BLaER1 (cell line): ENCODE measurements at regions not wholly inside any gene's neighbourhood (a gene's known extent, or its start where the extent isn't known, plus 50 kb on each side); places are given as distances from the start of the nearest gene placed in this dataset.

Experiments
- H3K27ac ChIP-seq: shearing (Covaris generic); formaldehyde crosslinking; 2 replicates; pipeline ENCODE4 v1.8.1; 2022
- H3K27me3 ChIP-seq: shearing (Covaris generic); formaldehyde crosslinking; 2 replicates; pipeline ENCODE4 v1.8.1; 2022
- H3K36me3 ChIP-seq: shearing (Covaris generic); formaldehyde crosslinking; 2 replicates; pipeline ENCODE4 v1.8.1; 2022
- H3K4me1 ChIP-seq: shearing (Covaris generic); formaldehyde crosslinking; 2 replicates; pipeline ENCODE4 v1.8.1; 2022
- H3K4me2 ChIP-seq: shearing (Covaris generic); formaldehyde crosslinking; 2 replicates; pipeline ENCODE4 v1.8.1; 2022
- H3K4me3 ChIP-seq: shearing (Covaris generic); formaldehyde crosslinking; 2 replicates; pipeline ENCODE4 v1.8.1; 2022
- H3K9ac ChIP-seq: shearing (Covaris generic); formaldehyde crosslinking; 2 replicates; pipeline ENCODE4 v1.8.1; 2022
- H3K9me3 ChIP-seq: shearing (Covaris generic); formaldehyde crosslinking; 2 replicates; pipeline ENCODE4 v1.8.1; 2022
- H4K20me1 ChIP-seq: shearing (Covaris generic); formaldehyde crosslinking; 2 replicates; pipeline ENCODE4 v1.8.1; 2022
- Cebpa-rat ChIP-seq: shearing (Covaris generic); IDR thresholded peaks from 2 replicates; pipeline ENCODE4 v1.8.1; 2022

GRCh38 chr2:205915130-205915524, 170.8 kb downstream of the INO80D start:
- H3K9me3 ChIP-seq, result peaks cover 39% of the 10 kb centered on the region
- H3K4me1 ChIP-seq, result peaks cover 34% of the 10 kb centered on the region
- no peak overlapping the region for H3K9ac ChIP-seq
- no peak for TF ChIP-seq Cebpa-rat
- no peaks in the 10 kb centered on the region for H3K27me3 ChIP-seq
- no peak overlapping the region for H3K27ac ChIP-seq
- no peaks in the 10 kb centered on the region for H3K36me3 ChIP-seq
- no peaks in the 10 kb centered on the region for H4K20me1 ChIP-seq
- no peak overlapping the region for H3K4me2 ChIP-seq
- H3K4me3 ChIP-seq, result no peak overlapping the region

DNA sequence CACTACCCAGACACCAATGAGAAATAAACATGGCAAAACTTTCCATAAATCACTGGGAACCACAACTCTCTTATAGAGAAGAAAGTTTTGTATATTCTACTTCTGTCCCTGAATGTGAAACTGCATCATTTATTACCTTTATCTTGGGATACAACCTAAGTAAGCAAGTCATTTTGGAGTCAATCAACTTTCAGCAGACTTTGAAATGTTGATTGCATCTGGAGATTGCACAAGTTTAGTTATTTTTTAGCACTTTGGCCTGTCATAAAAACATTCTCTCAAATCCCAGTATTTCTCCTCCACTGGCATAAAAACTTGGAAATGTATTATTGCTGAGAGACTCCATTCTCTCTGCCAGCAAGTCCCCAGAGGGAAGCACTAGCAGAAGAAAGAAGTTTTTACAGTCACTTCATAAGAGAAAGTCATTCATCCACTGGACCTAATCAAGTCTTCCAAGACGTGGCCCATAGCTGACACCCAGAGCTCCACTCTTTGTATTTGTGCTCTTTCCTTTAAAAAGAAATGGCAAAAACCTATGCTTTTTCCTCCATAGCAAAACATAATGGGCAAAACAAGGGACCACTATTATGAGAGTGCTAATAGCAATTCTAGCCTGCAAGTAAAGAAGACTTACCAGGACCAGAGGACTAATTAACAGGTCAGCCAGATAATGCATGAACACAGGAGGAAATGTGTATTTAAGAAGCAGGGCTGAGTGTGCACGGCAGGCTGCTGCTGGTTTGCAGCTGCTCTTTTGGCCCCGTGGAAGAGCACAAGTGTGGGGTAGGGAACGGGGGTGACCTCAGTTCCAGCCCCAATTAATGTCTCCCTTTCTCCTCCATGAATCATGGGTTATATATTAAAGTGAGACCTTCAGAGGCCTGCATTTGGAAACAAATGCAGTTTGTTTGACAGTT, 171.5 kb downstream of the INO80D start:
- Histone ChIP-seq H3K27ac (no peak overlapping the region), H3K4me1 (peaks cover 39% of the 10 kb centered on the region), H4K20me1 (no peaks in the 10 kb centered on the region), H3K36me3 (no peaks in the 10 kb centered on the region), H3K9me3 (peaks cover 33% of the 10 kb centered on the region), H3K9ac (no peak overlapping the region), H3K4me3 (no peak overlapping the region), H3K4me2 (0 out of 2 replicates have a peak overlapping the region, but pooled peaks have one; percentile 32), H3K27me3 (no peaks in the 10 kb centered on the region)
- TF ChIP-seq Cebpa-rat, result no peak

DNA sequence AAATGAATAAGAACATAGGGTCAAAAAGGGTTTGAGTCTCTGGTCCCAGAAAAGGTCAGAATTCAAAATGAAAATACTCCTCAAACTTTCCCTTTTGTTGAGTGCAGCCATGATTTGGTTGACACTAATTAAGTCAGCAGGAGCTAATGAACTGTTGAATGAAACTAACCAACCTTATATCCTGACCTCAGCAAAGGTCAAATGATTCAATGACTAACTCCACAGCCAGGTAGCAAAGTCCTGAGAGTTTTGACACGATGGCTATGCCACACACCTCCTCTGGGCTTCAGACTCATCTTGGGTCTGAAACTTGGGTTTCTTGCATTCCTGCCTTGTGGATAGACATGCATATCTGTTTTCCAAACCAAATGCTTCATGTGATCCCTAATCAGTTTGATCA, 172.3 kb downstream of the INO80D start:
- Histone ChIP-seq H4K20me1 (no peaks in the 10 kb centered on the region), H3K9ac (no peak overlapping the region), H3K27ac (no peak overlapping the region), H3K36me3 (no peaks in the 10 kb centered on the region), H3K27me3 (no peaks in the 10 kb centered on the region), H3K9me3 (peaks cover 25% of the 10 kb centered on the region), H3K4me2 (peak overlapping the region; percentile 32), H3K4me3 (no peak overlapping the region), H3K4me1 (peaks cover 47% of the 10 kb centered on the region)
- no peak for TF ChIP-seq Cebpa-rat

- Histone ChIP-seq H3K4me1 (peaks cover 56% of the 10 kb centered on the region), H3K27me3 (no peaks in the 10 kb centered on the region), H3K27ac (no peak overlapping the region), H3K9me3 (peaks cover 10% of the 10 kb centered on the region; the same call in 1 of the 2 replicates), H3K4me2 (no peak overlapping the region), H3K9ac (no peak overlapping the region), H3K36me3 (no peaks in the 10 kb centered on the region), H4K20me1 (no peaks in the 10 kb centered on the region), H3K4me3 (no peak overlapping the region)
- no peak for TF ChIP-seq Cebpa-rat
Measured at GRCh38 chr2:205911306-205911705, 174.7 kb downstream of the INO80D start.

DNA sequence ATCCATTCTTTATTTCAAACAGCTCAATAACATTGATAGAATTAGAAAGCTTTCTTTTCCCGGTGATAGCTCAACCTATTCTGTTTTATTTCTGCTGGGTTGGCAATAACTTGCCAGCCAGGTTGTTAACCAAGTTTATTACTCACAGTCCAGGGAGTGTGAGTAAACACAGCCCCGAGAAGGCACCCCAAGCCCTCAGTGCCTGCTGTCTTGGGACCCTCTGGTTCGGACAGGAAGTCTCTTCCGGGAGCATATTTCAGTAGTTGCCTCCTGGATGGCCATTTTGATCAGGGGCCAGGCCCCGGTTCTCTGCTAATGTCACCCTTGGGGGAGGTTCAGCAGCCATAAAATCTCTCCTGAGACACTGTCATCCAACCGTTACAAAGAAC, 176.8 kb downstream of the INO80D start:
- Histone ChIP-seq H4K20me1 (no peaks in the 10 kb centered on the region), H3K9ac (peak overlapping the region; percentile 46; the same call in 1 of the 2 replicates), H3K27ac (peak overlapping the region; percentile 57; the same call in 1 of the 2 replicates), H3K27me3 (no peaks in the 10 kb centered on the region), H3K4me2 (peak overlapping the region; percentile 64), H3K9me3 (peaks cover 10% of the 10 kb centered on the region; the same call in 1 of the 2 replicates), H3K4me3 (no peak overlapping the region; the same call in 1 of the 2 replicates), H3K4me1 (peaks cover 71% of the 10 kb centered on the region), H3K36me3 (no peaks in the 10 kb centered on the region)
- TF ChIP-seq Cebpa-rat, result no peak

- Histone ChIP-seq H3K4me2 (peak overlapping the region; percentile 64), H3K9me3 (peaks cover 10% of the 10 kb centered on the region; the same call in 1 of the 2 replicates), H3K27ac (peak overlapping the region; percentile 57; the same call in 1 of the 2 replicates), H4K20me1 (no peaks in the 10 kb centered on the region), H3K9ac (peak overlapping the region; percentile 46; the same call in 1 of the 2 replicates), H3K4me1 (peaks cover 71% of the 10 kb centered on the region), H3K4me3 (no peak overlapping the region; the same call in 1 of the 2 replicates), H3K36me3 (no peaks in the 10 kb centered on the region), H3K27me3 (no peaks in the 10 kb centered on the region)
- TF ChIP-seq Cebpa-rat, result no peak
Measured at GRCh38 chr2:205908212-205909183, 177.5 kb downstream of the INO80D start.

DNA sequence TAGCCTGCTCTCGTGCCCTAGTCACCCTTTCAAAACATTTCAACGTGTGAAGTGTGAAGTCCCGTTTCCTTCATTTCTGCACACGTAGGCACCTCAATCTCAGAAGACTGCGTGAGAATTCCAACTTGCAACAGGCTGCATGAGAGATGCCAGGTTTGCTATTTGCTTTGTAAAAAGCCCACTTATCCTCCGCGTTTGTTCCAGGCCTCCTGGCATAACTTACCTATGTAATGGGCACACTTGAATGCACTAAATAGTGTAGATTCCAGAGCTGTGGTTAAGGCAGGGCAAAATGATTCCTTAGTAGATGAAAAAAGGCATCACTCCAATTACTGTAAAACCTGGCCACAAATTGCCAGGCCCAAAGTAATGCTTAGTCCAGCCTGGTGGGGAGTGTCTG, 179.6 kb downstream of the INO80D start:
- H3K9me3 ChIP-seq, result peaks cover 10% of the 10 kb centered on the region; the same call in 1 of the 2 replicates
- H3K27ac ChIP-seq, result peak overlapping the region; percentile 80
- H4K20me1 ChIP-seq, result no peaks in the 10 kb centered on the region
- H3K36me3 ChIP-seq, result no peaks in the 10 kb centered on the region
- H3K27me3 ChIP-seq, result no peaks in the 10 kb centered on the region
- peaks cover 63% of the 10 kb centered on the region for H3K4me1 ChIP-seq
- H3K9ac ChIP-seq, result no peak overlapping the region
- H3K4me2 ChIP-seq, result peak overlapping the region; percentile 80; the same call in 1 of the 2 replicates
- no peak overlapping the region for H3K4me3 ChIP-seq
- TF ChIP-seq Cebpa-rat, result no peak

DNA sequence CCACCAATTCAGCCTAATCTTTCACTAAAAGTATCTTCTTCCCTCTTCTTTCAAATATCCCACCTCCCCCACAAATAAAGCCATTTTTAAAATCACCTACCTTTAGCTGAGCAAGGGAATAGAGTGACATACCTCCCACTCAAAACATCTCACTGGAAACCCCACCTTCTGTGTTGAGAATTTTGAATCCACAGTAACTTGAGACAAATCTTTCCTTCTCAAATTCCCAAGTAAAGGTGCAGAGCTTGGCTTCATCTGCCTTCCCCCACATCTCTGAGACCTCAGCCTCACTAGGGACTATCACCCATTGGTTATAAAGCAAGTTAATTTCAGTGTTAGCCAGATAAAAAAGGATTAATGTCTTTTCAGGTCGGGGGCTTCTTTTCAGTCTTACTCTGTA, 180.4 kb downstream of the INO80D start:
- Histone ChIP-seq H3K4me1 (peaks cover 63% of the 10 kb centered on the region), H3K27me3 (no peaks in the 10 kb centered on the region), H3K9me3 (peaks cover 8% of the 10 kb centered on the region; the same call in 1 of the 2 replicates), H3K9ac (peak overlapping the region; percentile 57; the same call in 1 of the 2 replicates), H4K20me1 (no peaks in the 10 kb centered on the region), H3K4me2 (peak overlapping the region; percentile 80), H3K36me3 (no peaks in the 10 kb centered on the region), H3K4me3 (peak overlapping the region; percentile 46; the same call in 1 of the 2 replicates), H3K27ac (peak overlapping the region; percentile 80)
- no peak for TF ChIP-seq Cebpa-rat

- H3K4me1 ChIP-seq, result peaks cover 63% of the 10 kb centered on the region
- peak overlapping the region; percentile 57; the same call in 1 of the 2 replicates for H3K9ac ChIP-seq
- H3K9me3 ChIP-seq, result peaks cover 5% of the 10 kb centered on the region
- H4K20me1 ChIP-seq, result no peaks in the 10 kb centered on the region
- H3K27ac ChIP-seq, result peak overlapping the region; percentile 80; the same call in 1 of the 2 replicates
- no peak for TF ChIP-seq Cebpa-rat
- peak overlapping the region; percentile 46; the same call in 1 of the 2 replicates for H3K4me3 ChIP-seq
- peak overlapping the region; percentile 80 for H3K4me2 ChIP-seq
- H3K27me3 ChIP-seq, result no peaks in the 10 kb centered on the region
- no peaks in the 10 kb centered on the region for H3K36me3 ChIP-seq
Measured at GRCh38 chr2:205904873-205905272, 181.1 kb downstream of the INO80D start.
